CD1c-positive myeloid dendritic cell (primary cell): ENCODE measurements at regions not wholly inside any gene's neighbourhood (a gene's known extent, or its start where the extent isn't known, plus 50 kb on each side); places are given as distances from the start of the nearest gene placed in this dataset.
"Not testable (repeated sequence)": the region's sequence is repeated elsewhere in the genome, so short reads cannot be mapped to it uniquely, and the experiment has no call there.

Experiments used
- DNase-seq: peaks from one replicate; pipeline ENCODE4 v3.0.0-alpha.2; 2016; ENCODE audit errors: extremely low spot score

- DNase-seq = no peak
Observed at GRCh38 chr13:65505941-65506340, 1724.2 kb downstream of the PCDH9 start.

DNA sequence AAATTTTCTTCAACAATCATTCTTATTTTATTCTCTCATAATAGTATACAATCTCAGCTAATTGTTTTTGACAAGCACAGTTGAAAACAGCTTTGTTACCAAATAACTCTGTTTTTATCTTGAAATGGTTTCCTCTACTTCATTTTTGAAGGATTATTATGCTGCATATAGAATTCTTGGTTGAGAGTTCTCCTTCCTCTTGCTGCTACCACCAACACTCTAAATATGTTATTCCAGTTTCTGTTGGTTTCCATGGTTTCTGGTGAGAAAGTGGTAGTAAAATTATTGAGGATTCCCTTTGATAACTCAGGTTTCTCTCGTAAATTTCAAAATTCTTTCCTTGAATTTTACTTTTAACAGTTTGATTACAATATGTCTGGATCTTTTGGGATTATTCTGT, 1725.9 kb downstream of the PCDH9 start:
- DNase-seq = no peak

DNA sequence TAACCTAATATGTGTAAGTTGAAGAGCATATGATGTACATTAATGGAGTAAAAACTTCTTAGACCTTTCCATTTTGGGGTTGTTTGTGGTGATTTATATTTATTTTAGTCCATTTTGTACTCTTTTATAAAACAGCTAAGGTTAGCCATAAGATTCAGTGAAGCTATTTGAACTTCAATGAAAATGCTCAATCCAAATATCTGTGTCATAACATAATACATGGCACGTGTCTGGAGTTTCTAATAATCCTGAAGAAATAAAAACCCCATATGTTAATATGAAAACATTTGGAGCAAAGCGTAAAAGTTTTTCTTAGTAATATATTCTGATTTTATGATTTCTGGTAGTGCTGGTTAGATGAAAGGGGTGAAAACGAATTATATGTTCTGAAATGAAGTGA, 1729.7 kb downstream of the PCDH9 start:
- no peak for DNase-seq

DNA sequence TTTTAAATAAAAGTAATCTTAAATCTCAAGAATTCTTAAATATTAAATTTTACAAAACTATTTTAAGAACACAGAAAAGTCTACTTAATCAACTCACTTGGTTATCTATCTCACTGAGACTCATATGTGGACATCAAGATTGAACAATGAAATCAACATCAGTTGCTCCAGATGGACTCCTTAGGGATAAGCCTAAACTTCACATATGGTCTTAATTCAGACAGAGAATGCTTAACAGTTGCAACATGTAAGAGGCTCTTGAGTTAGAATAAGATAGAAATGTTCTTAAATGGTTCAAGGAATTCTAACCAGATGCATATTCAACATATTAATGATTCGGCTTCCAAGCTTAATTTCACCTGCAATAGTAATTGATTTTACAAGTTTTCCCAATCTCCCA, 1730.9 kb downstream of the PCDH9 start:
- no peak for DNase-seq

GRCh38 chr13:65497265-65497664, 1732.9 kb downstream of the PCDH9 start:
- DNase-seq = no peak

- not testable (repeated sequence) for DNase-seq
Observed at GRCh38 chr13:65490725-65491124, 1739.4 kb downstream of the PCDH9 start.

DNA sequence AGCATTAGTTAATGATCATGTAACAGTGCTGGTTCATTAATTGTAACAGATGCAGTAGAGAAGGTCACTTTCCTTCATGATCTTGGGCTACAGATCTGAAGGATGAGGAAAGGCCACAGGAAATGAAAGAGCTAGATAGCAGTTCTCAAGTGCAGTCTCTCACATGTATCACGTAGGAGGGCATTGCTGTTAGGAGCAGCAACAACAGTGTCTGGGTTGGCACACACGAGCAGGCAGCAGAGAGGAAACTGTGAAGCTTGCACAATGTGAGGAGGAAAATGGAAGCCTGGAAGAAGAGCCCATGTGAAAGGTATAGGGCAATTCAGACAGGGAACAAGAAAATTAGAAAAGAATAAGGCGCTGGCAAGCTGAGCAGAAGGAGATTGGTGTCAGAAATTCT, 1741.5 kb downstream of the PCDH9 start:
- peak; percentile 4 for DNase-seq

- no peak for DNase-seq
Observed at GRCh38 chr13:65479692-65480091, 1750.4 kb downstream of the PCDH9 start.

- no peak for DNase-seq
Observed at GRCh38 chr13:65473196-65473595, 1756.9 kb downstream of the PCDH9 start.

GRCh38 chr13:65472336-65472735, 1757.8 kb downstream of the PCDH9 start:
- DNase-seq = no peak

- DNase-seq = no peak
Observed at GRCh38 chr13:65470781-65471180, 1759.4 kb downstream of the PCDH9 start.

DNA sequence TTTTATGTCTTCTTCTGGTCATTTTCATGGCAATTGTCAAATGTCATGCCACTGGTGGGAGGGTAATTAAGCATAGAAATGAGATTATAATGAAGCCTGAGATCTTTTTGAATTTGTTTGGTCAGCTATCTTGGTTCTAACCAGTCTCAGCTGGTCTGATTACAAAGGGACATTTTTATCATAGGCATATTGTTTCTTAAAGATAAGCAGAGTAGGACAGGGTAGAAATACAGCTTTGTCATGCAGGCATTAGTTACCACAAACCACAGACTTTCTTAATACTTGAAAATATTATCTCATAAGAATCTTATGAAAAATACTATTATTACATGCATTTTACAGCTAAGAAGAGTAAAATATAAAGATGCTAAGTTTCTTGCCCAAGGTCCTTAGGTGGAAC, 1761.5 kb downstream of the PCDH9 start:
- no peak for DNase-seq

DNA sequence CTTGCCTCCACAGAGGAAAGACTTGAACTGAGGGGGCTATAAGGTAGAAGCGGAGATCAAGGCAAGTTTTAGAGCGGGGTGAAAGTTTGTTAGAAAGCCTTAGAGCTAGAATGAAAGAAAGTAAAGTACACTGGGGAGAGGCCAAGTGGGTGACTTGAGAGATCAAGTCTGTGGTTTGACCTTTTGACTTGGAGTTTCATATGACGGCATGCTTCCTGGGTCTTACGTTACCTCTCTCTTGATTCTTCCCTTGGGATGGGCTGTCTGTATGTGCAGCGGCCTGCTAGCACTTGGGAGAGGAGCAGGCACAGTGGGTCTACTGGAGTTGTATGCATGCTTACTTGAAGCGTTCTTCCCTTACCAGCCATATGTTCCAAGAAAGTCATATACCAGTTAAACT, 1768.5 kb downstream of the PCDH9 start:
- no peak for DNase-seq

GRCh38 chr13:65460136-65460535, 1770.0 kb downstream of the PCDH9 start:
- DNase-seq = no peak

DNA sequence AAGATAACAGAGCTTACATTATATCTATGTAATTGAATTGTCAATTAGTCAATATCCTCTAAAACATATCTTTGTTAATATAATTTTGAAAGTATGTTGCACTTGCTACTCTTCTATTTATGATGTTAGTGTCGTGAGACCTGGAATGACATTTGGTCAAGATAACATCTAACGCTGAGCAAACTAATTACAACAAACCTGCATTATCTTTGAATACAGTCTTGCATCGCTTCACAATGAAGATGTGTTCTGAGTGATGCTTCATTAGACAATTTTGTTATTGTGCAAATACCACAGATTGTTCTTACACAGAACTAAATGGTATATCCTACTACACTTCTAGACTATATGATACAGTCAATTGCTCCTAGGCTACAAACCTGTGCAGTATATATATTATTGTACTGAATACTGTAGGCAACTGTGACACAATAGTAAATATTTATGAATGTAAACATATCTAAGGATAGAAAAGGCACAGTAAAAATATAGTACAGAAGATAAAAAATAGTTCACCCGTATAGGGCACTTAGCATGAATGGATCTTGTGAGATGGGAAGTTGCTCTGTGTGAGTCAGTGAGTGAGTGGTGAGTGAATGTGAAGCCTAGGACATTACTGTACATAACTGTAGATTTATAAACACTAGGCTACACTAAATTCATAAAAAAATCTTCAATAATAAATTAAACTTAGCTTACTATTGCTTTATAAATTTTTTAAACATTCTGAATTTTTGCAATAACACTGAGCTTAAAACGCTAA, 1773.8 kb downstream of the PCDH9 start:
- no peak for DNase-seq

GRCh38 chr13:65454403-65454802, 1775.7 kb downstream of the PCDH9 start:
- DNase-seq = no peak

DNA sequence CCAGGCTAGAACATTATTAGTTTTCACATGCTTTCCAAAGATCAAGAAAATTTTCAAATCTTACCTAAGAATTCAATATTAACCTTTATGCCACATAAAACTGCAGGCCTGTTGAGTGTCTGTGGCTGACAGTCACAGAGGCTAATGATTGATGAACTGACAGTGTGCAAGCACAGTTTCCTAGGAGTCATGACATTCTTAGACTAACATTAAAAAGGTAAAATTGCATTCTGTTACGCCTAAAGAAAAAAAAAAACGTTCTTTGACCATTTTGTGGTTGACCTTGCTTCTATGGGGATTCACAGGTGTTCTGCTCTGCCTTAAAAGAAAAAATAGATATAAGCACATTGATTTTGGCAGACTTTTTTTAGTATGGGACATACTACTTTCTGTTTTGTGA, 1776.2 kb downstream of the PCDH9 start:
- no peak for DNase-seq

GRCh38 chr13:65445340-65445739, 1784.8 kb downstream of the PCDH9 start:
- DNase-seq = no peak

DNA sequence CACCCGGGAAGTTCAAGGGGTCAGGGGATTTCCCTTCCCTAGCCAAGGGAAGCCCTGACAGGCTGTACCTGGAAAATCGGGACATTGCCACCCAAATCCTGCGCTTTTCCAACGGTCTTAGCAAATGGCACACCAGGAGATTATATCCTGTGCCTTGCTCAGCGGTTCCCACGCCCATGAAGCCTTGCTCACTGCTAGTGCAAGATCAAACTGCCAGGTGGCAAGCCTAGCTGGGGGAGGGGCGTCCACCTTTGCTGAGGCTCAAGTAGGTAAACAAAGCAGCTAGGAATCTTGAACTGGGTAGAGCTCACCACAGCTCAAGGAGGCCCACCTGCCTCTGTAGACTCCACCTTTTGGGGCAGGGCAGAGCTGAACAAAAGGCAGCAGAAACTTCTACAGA, 1794.5 kb downstream of the PCDH9 start:
- DNase-seq = no peak

- DNase-seq = no peak
Observed at GRCh38 chr13:65417953-65418352, 1812.2 kb downstream of the PCDH9 start.

DNA sequence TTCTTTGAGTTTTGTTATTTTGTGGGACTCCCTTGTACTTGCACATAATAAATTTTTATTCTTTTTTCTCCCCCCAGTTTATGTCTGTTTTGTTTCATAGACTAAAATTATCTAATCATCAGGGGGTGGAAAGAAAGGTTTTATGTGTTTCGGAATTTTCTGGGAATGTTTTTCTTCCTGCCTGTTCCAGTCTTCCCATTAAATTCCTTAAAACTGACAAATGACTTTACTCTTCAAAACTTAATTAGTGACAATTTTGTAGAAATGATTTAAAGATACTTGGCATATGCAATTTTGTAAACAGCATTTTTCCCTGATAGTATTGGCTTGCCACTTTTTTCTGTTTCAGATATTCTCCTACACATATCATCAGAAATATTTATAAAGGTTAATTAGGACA, 1813.4 kb downstream of the PCDH9 start:
- DNase-seq = no peak

DNA sequence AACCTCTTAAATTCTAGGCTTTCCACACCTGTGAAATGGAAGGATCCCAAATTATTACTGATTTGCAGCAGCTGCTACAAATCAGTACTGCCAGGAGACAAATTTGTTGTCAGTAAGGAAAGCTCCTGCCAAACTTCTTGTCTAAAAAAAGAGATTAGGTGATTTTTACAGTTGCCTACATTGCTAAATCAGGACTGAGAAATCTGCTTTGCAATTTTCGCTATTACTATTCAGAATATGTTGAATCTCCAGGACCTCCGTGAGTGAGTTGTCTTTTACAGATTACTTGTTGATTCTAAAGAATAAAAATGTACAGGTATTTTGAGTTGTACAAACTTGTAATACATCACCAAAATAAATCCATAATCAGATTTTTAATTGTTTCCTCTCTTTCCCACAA, 1815.9 kb downstream of the PCDH9 start:
- DNase-seq = no peak

GRCh38 chr13:65411521-65411920, 1818.6 kb downstream of the PCDH9 start:
- no peak for DNase-seq

GRCh38 chr13:65410791-65411190, 1819.3 kb downstream of the PCDH9 start:
- no peak for DNase-seq
